HL-60 (cell line): ENCODE measurements at regions not wholly inside any gene's neighbourhood (a gene's known extent, or its start where the extent isn't known, plus 50 kb on each side); places are given as distances from the start of the nearest gene placed in this dataset.

ENCODE experiments used
- DNase-seq, 2 experiments: peaks; one replicate each; pipeline ENCODE4 v3.0.0-alpha.2; 2010 to 2020; ENCODE audit warnings: low read depth in 1 of 2, low spot score in 1 of 2
- H3K27ac ChIP-seq: fragments of 250-450 bp; sonication (Bioruptor Pico); replicated peaks from 2 replicates; pipeline ENCODE4 v1.5.1; 2020; ENCODE audit warnings: mild to moderate bottlenecking, moderate library complexity
- H3K27me3 ChIP-seq: fragments of 250-450 bp; sonication (Bioruptor Pico); 2 replicates; pipeline ENCODE4 v1.5.1; 2021; ENCODE audit warnings: mild to moderate bottlenecking, moderate library complexity; ENCODE audit not compliant: insufficient read depth, poor library complexity, severe bottlenecking
- H3K4me3 ChIP-seq: replicated peaks from 2 replicates; pipeline ENCODE4 v1.5.1; 2011; ENCODE audit warnings: mild to moderate bottlenecking, control low read depth, low read length; ENCODE audit not compliant: insufficient read depth
- CTCF ChIP-seq: IDR thresholded peaks from one replicate; pipeline ENCODE4 v1.5.1; 2011; ENCODE audit warnings: low read length, control low read depth, inconsistent platforms; ENCODE audit not compliant: insufficient read depth
- GABPA ChIP-seq: IDR thresholded peaks from 2 replicates; pipeline ENCODE4 v1.6.1; 2012; ENCODE audit warnings: low read depth
- POLR2AphosphoS5 ChIP-seq: IDR thresholded peaks from 2 replicates; pipeline ENCODE4 v1.6.1; 2012; ENCODE audit warnings: low read depth
- SPI1 ChIP-seq: IDR thresholded peaks from 2 replicates; pipeline ENCODE4 v1.6.1; 2012; ENCODE audit warnings: low read depth, mild to moderate bottlenecking, borderline replicate concordance

GRCh38 chr6:151186804-151187330 is 52.9 kb upstream of the AKAP12 start:
- Histone ChIP-seq H3K4me3 (no peak overlapping the region), H3K27me3 (no peaks in the 10 kb centered on the region), H3K27ac (no peak overlapping the region)
- DNase-seq = no peak
- TF ChIP-seq GABPA = no peak
- TF ChIP-seq POLR2AphosphoS5 = no peak
- no peak for TF ChIP-seq SPI1
- no peak for TF ChIP-seq CTCF
